GM18867 (cell line): ENCODE measurements at regions not wholly inside any gene's neighbourhood (a gene's known extent, or its start where the extent isn't known, plus 50 kb on each side); places are given as distances from the start of the nearest gene placed in this dataset.

Experiments
- ATAC-seq: cut with Tn5 transposase; IDR thresholded peaks from one replicate; pipeline ENCODE4 v1.9.1; 2021; ENCODE audit warnings: mild to moderate bottlenecking, moderate library complexity; ENCODE audit not compliant: unreplicated experiment

DNA sequence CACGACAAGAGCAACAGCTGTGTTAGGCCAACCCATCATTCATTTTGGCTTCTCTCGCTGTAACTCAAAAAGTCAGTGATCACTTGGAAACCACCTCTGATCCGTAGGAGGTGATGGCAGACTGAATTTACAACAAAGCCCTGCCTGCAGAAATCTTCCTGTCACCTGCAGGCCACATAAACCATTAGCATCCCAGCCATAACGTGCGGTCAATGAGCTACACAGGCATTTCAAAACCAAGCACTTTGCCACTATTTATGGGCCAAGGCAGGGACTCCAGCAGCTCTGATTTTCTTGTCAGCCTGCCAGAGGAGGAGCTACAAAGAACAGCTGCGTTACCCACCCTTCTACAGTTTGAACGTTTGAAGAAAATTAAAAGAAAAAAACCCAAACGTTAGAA lies 228.1 kb upstream of the PPARGC1A start:
- no peak for ATAC-seq

DNA sequence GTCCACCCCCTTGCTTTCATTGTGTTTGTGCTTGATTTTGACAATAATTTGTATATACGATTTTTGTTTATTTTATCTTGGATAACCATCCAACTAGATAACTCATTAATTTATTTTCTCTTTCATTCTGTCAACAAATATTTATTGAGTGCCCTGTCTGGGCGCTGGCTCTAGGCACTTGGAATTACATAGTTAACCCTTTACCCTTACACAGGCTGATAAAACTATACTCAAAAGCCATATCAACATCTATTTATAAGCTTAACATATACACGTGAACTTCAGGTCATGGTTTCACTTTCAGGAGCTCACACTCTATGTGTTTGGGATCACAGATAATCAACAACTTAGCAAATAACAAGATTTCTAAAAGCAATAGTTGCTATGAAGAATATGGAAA lies 226.3 kb upstream of the PPARGC1A start:
- no peak for ATAC-seq

DNA sequence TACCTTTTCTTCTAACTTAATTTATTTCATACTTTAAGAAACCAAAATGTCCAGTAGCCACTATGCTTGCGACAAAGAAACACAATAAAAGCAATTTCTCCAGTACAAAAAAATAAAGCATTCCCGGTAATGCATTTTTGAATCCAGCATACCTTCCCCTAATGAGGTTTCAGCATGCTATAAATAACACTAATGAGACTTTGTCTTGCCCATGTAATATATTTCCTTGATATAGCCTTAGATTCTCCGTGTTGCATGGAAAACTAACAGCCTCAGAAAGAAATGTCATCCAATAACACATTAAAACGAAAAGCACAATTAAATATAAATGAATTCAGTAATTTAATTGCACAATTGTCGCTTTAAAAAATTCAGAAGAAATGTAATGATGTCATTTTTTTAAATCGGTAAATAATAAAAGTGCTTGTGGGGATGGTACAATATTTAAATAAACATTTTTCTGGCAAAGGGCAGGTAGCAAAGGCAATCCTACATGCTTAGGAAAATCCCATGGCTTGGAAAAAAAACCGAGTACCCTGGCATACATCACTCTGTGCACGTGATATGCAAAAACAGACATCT lies 225.2 kb upstream of the PPARGC1A start:
- no peak for ATAC-seq

DNA sequence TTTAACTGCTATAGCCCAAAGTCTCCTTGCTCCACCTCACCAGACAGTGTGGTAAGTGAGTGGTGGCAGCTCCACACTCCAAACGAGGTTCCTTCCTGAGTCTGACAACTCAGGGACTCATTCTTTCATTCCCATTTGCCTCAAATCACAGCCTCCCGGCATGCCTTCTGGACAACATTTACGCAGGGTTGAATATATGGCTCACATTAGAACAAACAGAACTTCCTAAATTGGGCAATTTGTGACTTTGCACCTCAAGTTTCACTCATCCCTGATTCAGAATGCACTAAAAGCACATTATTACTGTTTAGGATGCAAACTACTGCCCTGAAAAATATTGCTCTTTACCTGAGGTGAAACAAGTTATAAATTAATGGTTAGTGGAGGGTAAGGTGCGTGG lies 224.6 kb upstream of the PPARGC1A start:
- no peak for ATAC-seq

DNA sequence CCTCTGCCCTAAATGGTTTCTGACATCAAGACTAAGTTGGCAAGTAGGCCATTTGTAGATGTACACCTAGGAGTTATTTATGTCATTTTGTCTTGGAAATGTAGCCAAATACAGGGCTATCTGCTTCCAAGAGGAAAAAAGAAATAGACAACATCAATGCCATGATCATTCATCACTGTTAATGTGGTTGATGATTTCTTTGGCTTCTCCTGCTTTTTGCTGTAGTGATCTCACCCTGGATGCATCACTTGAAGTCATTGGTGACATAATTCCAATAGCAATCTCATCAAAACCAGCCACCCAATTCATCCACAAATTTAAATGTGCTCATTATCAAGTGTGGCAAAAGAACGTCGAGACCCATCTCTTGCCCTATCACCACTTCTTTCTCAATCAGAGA lies 222.6 kb upstream of the PPARGC1A start:
- no peak for ATAC-seq

DNA sequence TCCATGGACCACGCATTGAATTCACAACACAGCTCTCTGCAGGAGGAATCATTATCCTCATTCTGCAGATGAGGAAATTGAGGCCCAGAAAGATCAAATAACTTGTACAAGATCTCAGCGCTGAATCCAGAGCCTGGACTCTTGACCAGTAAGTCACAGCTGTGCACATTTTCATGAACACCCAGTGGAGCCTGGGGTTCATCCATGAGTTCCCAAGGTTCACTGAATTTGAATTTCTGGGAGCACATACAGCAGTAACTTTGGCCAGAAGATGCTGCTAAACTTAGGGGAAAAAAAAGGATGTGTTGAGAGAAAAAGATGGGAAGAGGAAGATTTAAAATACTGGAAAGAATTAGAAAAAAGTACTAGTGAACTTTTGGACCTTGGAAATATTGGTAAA lies 218.7 kb upstream of the PPARGC1A start:
- ATAC-seq = no peak

DNA sequence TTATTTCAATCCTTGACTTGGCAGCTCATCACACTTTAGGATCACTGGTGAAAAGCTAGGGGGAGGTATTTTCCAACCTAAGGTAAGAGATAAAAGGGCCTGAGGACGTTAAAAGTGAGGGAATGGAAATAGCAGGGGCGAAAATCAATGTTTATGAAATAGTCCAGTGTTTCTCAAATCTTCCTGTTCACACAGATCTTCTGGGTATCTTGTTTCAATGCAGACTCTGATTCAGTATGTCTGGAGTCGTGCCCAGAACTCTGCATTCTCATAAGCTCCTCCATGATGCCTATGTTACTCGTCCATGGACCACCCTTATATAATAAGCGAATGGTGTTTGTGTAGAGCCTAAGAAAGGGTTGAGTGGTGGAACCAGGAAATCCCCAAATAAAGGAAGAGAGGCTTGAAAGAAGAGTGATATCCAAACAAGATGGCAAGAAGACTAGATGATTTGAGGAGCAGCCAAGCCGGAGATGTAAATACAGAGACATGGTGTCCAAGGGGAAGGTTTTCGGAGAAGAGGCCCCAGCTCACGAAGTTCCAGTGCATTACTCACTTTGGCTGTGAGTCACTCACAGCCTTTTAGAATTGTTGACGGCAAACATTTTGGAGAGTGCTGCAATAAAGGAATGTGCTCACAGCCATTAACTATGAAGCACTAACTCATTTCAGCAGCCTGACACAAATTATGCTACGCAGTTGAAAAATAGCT lies 215.6 kb upstream of the PPARGC1A start:
- no peak for ATAC-seq

DNA sequence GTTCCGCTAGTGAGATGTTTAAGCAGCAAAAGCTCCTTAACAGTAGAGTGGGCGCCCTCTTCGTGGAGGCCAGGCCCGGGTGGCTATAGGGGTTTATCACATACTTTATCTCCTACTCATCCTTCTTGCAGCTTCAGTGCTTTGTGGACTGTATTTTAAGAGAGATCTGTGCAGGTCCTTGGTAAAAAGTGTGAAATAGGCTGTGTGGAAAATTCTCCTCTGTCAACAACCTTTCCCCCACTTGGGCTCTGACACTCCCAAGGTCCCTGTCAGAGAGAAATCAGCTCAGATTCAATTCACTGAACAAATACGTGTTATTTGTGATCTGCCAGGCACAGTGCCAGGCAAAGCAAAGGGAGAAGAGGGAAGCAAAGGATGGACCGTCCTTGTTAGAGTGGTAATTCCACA lies 214.3 kb upstream of the PPARGC1A start:
- ATAC-seq = no peak

DNA sequence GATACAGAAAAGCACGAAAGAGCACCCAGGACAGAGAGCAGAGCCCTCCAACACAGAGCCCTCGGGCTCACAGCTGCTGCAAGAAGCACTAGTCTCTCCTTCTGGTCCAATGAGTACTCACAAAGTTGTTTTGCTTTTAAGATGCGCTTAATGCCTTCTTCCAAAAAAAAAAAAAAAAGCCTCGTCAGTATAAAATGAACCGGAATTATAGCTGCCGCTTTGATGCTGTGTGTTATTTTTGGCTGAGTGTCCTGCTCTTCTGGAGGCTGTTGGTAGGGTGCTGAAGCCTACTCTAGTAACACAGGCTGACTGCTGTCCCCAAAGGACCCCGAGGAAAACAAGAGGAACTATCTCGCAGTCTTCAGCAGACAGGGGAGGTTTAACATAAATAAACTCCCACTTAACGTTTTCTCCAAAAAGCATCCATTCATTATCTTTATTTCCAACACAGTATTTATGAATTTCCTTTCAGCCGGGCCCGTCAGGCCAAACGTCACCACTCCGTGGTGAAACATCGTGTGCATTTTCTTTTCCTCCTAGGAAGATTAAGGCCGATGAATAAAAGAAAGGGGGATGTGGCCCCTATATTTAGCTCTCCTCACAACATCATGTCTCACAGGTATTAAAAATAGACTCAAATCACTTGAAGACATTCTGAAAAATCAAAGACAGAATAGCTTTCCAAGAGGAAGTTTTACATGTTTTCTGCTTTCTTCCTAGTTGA lies 213.7 kb upstream of the PPARGC1A start:
- ATAC-seq = no peak

DNA sequence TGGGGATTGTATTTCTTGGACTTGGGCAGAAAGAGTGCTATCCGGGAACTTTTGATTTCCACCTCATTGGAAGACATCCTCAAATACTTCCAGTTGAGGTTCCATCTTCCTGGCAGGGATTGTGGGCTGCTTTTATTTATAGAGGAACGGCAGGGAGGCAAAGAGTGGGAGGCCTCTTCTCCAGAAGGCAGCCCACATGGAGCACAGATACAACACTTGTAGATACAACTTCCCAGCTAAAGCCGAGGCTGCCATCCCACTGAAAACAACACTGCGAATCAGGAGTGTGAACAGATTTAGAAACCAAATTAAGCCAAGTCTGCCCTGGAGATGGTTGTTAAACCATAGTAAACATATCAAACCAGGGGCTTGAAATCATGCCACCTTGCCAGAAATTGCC lies 212.8 kb upstream of the PPARGC1A start:
- no peak for ATAC-seq

DNA sequence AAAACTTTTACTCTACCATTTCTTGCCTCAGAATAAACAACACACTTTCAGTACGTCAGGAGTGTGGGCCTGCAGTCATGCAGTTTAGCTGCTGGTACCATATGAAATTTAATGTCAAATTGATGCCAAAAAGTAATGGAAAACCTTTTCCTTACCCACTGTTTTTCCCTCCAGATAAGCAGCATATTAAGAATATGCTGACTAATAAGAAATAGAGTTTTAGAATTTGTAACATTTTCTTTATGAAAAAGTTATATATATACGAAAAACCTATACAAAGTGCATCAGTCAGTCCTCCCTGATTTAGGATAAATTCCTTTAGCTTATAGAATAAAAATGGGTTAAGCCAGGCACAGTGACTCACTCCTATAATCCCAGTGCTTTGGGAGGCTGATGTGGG lies 206.8 kb upstream of the PPARGC1A start:
- ATAC-seq = no peak

DNA sequence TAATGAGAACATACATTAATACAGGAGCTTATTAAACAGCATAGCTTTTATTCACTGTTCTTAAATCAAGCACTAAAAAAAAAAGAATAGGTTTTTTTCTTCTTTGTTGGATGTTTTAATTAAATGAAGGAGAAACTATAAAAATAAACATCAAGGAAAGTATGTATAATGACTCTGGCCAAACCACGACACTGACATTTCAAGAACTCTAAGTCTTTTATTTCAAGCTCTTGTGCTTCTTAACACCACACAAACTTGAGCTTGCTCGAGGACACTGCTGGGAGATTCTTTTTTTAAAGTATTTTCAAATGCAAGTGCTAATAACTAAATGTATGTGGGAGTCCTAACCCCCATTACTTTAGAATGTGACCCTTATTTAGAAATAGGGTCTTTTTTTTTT lies 204.9 kb upstream of the PPARGC1A start:
- ATAC-seq = no peak

DNA sequence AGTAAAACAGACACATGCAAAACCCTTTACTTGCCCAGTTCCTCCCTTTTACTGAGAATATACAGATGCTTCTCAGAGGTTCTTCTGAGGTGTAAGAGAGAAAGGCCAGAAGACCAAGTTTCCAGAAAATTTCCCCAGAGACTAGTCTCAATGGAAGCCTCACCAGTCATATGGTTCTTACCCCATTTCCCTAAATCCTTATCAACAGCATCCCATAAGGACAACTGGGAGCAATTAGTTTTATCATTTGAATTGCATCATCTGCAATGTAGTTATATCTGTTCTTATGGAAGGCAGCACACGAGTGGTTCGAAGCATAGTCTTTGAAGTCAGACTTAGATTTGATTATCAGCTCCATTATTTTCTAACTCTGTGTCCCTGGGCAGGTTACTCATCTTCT lies 203.6 kb upstream of the PPARGC1A start:
- ATAC-seq = no peak

DNA sequence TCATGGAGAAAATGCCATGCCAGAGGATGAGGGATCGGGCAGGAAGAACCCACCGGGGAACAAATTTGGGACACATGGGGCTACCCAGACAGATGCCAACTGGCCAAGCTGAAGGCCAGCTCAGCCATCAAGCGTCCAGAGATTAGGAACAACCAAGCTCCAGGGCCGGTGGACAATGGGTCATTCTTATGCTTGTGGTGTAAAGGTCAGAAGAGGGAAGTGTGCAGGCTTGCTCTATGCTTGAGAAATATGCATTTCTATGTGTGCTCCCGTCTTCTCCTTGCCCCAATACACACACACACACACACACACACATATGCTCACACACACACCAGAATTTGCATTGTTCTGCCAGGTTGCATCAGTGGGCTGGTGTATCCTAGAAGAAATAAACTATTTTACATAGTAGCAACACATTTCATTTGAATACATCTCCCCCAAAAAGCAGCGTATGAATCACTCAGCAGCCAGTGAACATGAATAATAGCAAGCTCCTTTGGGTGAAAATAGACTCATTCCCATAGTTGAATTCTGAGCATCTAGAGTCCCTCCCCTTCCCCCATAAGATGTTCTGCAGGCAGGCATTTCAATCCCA lies 201.9 kb upstream of the PPARGC1A start:
- no peak for ATAC-seq

DNA sequence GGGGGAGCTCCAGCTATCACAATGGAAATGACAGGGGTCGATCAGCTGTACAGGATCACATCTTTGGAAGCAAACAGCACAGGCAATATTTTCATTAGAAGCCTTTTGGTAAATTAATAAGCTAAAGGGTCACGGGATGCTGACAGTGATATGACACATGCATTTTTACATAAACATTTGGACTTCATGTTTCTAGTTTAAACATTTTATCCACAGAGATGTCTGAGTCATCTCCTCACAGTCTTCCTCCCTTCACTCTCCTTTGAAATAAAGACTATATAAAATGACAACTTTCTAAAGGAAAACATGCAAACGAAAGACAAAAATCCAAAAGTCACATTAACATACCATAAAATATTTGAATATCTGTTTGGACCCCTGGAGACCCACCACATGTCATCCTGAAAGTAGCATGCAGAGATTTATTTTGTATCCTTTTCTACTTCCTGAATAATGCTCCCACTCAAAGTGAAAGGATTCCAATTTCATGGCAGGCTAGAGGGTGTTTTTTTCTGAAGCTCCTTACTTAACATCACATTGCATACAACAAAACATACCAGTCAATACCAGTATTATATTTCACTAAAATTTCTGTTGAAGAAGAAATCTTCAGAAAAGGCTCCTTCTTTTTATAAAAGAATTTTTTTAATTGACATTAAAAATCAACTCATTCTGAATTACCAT lies 200.1 kb upstream of the PPARGC1A start:
- ATAC-seq = no peak

DNA sequence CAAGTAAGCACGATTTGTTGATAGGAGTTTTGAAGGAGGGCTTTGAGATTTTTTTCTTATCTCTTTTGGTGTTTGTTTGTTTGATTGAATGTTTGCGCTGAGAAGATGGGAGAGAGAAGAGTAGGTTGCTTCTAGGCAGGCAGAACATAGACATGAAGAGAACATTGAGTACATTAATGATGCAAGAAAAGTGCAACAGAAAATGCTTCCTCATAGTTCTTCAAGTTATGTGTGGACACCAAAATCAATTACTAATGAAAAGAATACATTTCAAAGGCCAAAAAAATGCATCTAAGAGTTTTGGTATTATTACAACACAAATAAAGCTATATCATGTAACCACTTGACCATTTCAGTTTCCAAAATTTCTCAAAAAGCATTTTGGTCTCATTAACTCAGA lies 191.0 kb upstream of the PPARGC1A start:
- ATAC-seq = no peak

DNA sequence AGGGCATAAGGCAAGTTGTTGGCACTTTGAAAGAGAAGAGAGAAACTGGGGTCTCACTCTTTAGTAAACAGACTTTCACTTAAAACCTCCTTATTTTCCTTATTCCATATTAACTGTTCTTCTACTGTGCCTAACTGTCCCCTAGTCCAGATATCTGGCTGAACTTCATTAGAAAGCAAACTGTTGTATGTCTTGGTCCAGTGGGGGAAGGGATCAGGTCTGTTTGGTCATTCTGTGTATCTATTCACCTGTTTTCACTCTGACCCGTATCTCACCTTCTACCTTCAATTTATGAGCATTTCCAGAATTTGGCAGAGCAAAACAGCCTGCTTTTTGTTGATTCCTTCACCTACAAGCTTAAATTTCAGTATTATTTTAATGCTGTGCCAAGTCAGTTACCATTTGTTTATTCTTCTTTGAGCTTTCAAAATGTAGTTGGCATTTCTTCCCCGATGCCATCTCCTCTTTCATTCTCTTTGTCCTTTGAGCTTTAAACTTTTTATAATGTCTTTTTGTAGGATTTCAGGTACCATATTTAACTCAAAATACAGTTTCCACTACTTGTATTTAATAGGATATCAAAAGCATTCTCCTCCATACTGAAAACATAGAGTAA lies 188.6 kb upstream of the PPARGC1A start:
- no peak for ATAC-seq

DNA sequence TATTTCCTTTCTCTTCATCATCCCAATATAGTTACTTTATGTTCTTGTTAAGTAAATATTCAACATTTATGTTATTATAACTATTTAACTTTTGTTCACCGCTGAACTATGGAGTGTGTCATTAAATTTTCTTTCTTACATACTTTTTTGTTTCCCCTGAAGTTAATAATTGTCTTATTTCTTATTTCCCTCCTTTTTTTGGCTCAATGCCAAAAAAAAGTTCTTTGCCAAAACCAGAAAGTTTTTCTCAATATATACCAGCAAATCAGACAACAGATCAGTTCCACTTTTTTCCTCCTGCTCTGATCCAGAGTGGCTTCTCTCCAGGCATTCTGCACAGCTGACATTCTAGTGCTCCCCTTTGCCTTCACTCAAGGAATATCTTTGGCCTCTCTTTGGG lies 187.0 kb upstream of the PPARGC1A start:
- no peak for ATAC-seq

DNA sequence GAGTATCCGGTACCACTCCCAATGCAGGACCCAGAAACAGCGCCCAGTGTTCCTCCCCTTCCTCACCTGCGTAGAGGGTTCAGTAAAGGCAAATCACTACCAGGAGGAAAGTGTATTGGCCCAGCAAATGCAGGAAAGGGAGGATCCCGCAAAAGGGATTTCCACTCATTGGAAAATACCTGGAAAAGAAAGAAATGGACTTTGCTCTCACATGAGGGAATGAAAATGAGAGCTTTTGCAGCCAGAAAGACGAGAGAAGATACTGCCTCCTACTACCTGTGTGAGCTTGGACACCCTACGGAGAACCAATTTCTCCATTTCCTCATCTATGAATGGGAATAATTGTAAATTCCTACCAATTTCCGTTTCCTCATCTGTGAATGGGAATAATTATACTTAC lies 184.1 kb upstream of the PPARGC1A start:
- no peak for ATAC-seq

DNA sequence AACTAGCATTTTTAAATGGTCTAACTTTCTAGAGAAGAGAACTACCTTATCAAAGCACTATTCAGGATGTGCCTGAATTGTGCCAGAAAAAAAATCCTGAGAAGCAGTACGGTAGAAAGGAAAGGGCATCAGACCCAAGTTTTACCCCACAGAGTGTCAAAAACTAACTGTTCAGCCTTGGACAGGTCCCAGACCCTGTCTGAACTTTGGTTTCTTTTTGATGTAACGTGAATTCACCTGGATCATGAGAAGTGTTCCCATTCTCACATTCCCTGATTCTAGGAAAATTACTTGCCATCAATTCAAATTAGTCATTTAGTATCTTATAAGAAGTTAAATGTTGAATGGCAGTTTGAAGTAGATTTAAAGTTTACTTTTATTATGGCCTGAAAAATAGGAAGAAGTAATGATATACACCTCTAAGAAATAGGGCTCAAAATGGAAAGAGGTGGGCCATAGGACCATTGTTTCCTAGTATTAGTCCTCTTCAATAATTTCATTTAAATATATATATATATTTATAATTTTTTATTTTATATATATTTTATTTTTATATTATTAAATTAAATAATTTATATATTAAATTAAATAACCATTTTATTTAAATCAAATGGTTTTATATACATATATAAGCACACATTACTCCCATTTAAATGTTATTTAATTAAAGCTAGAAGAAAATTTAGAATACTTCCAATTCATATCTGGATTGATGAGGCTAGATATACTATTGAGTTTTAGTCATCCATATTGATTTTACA lies 181.9 kb upstream of the PPARGC1A start:
- no peak for ATAC-seq
